ENCODE measurements at regions not wholly inside any gene's neighbourhood (a gene's known extent, or its start where the extent isn't known, plus 50 kb on each side); places are given as distances from the start of the nearest gene placed in this dataset.

DNA sequence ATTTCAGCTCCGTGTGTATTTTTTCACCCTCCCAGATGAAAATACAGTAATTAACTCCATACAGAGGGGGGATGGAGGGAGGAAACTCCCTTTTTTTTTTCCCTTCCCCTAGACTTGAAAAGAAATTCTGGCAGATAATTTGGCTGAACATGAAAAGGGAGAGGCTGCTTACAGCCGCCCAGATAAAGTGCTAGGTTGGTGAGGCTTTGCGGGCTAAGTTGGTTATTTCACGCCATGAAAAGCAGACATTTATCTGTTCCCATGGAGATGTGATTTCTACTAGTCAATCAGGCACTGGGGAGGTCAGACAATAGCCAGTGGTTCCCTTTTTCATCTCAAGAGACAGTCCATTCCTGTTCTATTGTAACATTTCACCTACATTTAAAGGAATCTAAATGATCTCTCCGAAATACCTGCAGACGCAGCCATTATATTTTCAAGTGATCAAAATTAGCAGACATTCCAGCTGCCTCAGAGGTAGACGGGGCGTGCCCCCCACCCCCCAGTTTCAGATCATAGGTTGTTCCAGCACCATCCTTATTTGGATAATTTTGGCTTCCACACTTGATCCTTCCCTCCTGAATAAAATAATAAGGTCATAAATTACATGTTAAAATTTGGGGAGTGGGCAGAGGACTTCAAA, 143.9 kb upstream of the ZNF217 start:
- H3K9ac ChIP-seq (ENCODE audit: extremely low read depth, insufficient read length, low read length) = no peak overlapping the region
- H4K20me1 ChIP-seq (ENCODE audit: control insufficient read depth, insufficient read depth, insufficient read length) = no peaks in the 10 kb centered on the region
- H3K9me3 Mint-ChIP-seq = peaks cover 0 to 2% of the 10 kb centered on the region in 2 experiments; a peak in 1 of 5 replicates
- peaks cover 3% of the 10 kb centered on the region; the same call in 1 of the 2 replicates for H3K27me3 Mint-ChIP-seq (ENCODE audit: low read depth)
- no peaks in the 10 kb centered on the region for H3K9me3 ChIP-seq (ENCODE audit: control insufficient read depth, low read depth, low read length)
- H3K14ac ChIP-seq (ENCODE audit: insufficient read depth, low read length) = no peak overlapping the region; the same call in 1 of the 2 replicates
- H4K91ac ChIP-seq (ENCODE audit: insufficient read length, low read depth, low read length) = no peak overlapping the region
- no peak overlapping the region for H2BK12ac ChIP-seq (ENCODE audit: insufficient read length, low read depth, low read length)
- no peak overlapping the region for H2BK5ac ChIP-seq (ENCODE audit: insufficient read length, low read length)
- peak overlapping the region in 1 of 2 experiments; percentile 18; a peak in 1 of 5 replicates for H3K4me3 Mint-ChIP-seq
- H3K79me1 ChIP-seq (ENCODE audit: insufficient read depth, low read depth, low read length, poor library complexity, severe bottlenecking) = no peaks in the 10 kb centered on the region
- no peak overlapping the region for H2BK20ac ChIP-seq (ENCODE audit: low read depth, low read length, poor library complexity, severe bottlenecking)
- H3K18ac ChIP-seq (ENCODE audit: insufficient read length, low read depth, low read length) = no peak overlapping the region
- no peak overlapping the region for H2AK5ac ChIP-seq (ENCODE audit: insufficient read length, low read length)
- no peaks in the 10 kb centered on the region for H3K27me3 ChIP-seq (ENCODE audit: insufficient read depth, low read length)
- no peak for DNase-seq
- no peak overlapping the region for H3K4ac ChIP-seq (ENCODE audit: low read depth, low read length)
- H3K36me3 Mint-ChIP-seq (ENCODE audit: insufficient read depth in 1 of 3, low read depth in 3 of 3) = no peaks in the 10 kb centered on the region
- H3K4me2 ChIP-seq (ENCODE audit: insufficient read depth, insufficient read length, low read length) = peak overlapping the region; percentile 11
- no peak overlapping the region for H2AFZ ChIP-seq (ENCODE audit: low read length)
- H3K23ac ChIP-seq (ENCODE audit: insufficient read length, low read depth, low read length) = no peak overlapping the region
- no peaks in the 10 kb centered on the region for H3K79me2 ChIP-seq (ENCODE audit: insufficient read depth, low read length)
- no peak overlapping the region for H4K5ac ChIP-seq (ENCODE audit: insufficient read length, low read depth, low read length)
- no CpG with 5 or more reads among the region's 8 CpGs for WGBS (ENCODE audit: extremely low coverage, insufficient read length, low lambda C conversion rate)
- H4K8ac ChIP-seq (replicated peaks; ENCODE audit: insufficient read length, low read depth, low read length) = no peak overlapping the region
- peak overlapping the region; percentile 99 for H3K27ac Mint-ChIP-seq
- TF ChIP-seq, protein P1, sequence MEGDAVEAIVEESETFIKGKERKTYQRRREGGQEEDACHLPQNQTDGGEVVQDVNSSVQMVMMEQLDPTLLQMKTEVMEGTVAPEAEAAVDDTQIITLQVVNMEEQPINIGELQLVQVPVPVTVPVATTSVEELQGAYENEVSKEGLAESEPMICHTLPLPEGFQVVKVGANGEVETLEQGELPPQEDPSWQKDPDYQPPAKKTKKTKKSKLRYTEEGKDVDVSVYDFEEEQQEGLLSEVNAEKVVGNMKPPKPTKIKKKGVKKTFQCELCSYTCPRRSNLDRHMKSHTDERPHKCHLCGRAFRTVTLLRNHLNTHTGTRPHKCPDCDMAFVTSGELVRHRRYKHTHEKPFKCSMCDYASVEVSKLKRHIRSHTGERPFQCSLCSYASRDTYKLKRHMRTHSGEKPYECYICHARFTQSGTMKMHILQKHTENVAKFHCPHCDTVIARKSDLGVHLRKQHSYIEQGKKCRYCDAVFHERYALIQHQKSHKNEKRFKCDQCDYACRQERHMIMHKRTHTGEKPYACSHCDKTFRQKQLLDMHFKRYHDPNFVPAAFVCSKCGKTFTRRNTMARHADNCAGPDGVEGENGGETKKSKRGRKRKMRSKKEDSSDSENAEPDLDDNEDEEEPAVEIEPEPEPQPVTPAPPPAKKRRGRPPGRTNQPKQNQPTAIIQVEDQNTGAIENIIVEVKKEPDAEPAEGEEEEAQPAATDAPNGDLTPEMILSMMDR (conservative IDR thresholded peaks at IDR 0.05) = no peak
- peak overlapping the region; percentile 66 for H3K27ac ChIP-seq (ENCODE audit: insufficient read length, low read depth, low read length)
- peaks cover 30% of the 10 kb centered on the region for H3K4me1 ChIP-seq (ENCODE audit: insufficient read depth, low read length)
- no peak overlapping the region for H3K56ac ChIP-seq (ENCODE audit: insufficient read length, low read depth, low read length)
- peaks cover 72 to 78% of the 10 kb centered on the region in 2 experiments for H3K4me1 Mint-ChIP-seq
- no peaks in the 10 kb centered on the region for H3K23me2 ChIP-seq (ENCODE audit: insufficient read length, low read depth, low read length, poor library complexity, severe bottlenecking)
- H2BK120ac ChIP-seq (ENCODE audit: low read depth, low read length, poor library complexity, severe bottlenecking) = no peak overlapping the region
- no peak overlapping the region for H2BK15ac ChIP-seq (ENCODE audit: low read depth, low read length)
- no peak overlapping the region for H3T11ph ChIP-seq (ENCODE audit: low read length)
